ENCODE measurements at regions not wholly inside any gene's neighbourhood (a gene's known extent, or its start where the extent isn't known, plus 50 kb on each side); places are given as distances from the start of the nearest gene placed in this dataset.
"Not testable (repeated sequence)": the region's sequence is repeated elsewhere in the genome, so short reads cannot be mapped to it uniquely, and the experiment has no call there.

GRCh38 chr16:26665166-26665939 is 401.4 kb upstream of the C16orf82 start:
- no peak for DNase-seq

- DNase-seq = no peak
Observed at GRCh38 chr16:26666486-26666885, 400.2 kb upstream of the C16orf82 start.

DNA sequence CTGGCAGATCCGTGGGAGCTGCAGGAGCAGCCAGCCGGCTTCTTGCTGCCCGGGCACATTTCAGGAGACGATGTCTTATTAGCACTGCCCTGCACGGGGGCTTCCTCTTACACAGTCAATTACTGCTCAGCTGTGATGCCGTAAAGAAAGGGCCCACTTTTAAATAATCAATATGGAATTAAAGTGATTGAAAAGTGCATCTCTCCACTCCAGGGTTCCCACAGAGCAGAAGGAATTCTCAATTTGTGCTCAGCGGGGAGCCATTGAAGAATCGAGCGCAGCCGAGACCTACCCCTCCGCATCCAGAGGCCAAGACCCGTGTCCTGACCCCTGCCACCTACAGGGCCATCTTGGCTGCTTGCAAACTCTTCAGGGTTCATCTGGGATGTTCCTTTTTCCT is 399.4 kb upstream of the C16orf82 start:
- no peak for DNase-seq

DNA sequence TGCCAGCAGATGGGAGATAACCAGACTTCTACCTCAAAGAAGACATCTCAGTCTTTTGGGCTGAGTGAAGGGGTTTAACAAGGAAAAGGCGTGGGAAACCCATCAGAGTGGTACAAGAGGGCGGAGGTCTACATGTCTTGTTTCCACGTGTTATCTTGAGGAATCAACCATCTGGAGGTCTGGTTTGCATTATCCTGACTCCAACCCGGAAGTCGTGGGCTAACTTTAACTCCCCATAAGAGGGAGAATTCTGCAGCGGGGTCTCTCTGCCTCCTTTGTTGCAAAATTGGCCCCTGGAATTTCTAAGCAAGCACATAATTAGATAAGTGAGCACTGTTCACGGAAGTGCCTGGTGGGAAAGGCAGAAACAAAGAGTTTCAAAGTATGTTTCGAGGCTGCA is 398.7 kb upstream of the C16orf82 start:
- DNase-seq = no peak

DNA sequence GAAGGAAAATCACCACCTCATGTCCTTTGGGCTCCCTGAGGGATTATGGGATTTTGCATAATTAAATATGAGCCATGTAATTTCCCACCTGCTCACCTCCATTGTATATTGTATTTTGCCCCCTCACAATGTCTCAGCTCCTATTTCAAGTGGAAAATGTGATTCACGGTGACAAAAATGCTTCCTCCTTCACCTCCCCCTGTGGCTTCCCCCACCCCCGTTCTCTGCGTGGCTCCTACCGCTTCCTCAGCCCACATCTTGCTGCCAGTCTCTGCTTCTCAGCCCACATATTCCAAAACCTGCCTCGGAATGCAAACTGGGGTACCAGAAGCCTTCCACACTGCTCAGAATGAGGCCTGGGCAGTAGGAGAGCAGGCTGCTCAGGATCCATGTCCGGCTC is 394.5 kb upstream of the C16orf82 start:
- DNase-seq = no peak

GRCh38 chr16:26673011-26673410 is 393.7 kb upstream of the C16orf82 start:
- no peak for DNase-seq

DNA sequence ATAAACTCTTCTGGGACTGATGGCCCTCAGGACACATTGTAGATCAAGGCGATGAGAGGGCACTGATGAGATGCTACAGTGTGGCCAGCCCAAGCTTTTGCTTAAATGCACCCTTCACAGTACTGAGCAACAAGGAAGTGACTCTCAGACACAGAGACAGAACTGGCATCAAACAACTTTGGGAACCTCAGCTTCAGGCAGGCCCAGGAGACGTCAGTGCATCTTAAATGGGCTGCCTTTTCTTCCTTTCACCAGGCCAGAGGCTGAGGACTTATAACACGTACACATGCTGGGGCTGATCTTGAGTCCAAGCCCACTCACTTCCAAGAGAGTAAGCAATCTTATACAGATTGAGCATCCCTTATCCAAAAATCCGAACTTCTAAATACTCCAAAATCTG is 386.1 kb upstream of the C16orf82 start:
- DNase-seq = no peak

DNA sequence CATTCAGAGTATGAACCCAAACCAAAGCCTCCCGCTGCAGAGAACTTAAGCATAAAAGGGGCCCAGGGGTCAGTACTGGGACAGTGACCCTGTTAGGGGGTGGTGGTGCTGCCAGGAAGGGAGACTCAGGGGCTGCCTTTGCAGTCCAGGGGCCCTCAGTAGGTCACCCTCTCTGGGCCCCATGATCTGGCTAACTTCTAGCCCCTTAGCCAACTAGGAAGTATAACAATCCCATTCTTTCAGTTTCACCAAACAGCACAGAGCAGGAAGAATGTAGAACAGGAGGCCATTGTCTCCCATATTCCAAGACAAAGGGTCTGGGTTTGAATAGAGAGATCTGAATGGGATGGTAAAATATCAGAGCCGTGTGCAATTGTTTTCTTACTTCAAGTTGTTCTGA is 378.6 kb upstream of the C16orf82 start:
- DNase-seq = no peak

DNA sequence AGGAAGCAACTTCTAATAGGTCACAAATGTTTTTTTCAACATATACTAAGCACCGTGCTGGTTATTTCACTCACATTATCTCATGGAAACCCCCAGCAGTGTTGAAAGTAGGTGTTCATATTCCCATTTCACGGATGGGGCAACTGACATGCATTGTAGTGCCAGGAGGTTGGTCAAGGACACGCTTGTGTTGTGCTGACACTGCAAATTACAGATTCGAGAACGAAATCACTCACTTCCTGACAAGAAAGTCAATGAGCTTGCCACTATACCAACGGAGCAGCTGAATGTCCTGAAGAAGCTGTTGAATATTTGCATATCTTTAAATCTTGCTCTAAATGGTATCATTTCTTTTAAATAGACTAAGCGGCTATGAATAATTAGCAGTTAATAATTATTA is 378.0 kb upstream of the C16orf82 start:
- no peak for DNase-seq

DNA sequence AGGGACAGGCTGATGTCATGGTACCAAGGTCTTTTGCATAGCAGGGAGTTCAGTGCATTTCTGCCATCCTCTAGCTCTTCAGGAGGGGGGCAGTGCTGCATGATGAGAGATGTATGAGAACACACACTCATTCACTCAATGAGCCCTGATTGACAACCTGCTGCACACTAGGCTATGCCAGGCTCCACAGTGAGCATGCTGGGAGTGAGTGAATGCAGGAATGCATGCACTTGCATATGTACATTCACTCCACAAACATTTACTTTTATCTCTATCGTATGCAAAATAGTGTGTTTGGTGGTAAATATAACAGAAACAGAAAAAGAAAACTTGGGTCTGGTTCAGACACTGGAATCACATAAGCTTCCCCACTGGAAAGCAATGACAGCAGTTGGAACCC is 374.1 kb upstream of the C16orf82 start:
- DNase-seq = no peak

- DNase-seq = no peak
Observed at GRCh38 chr16:26697807-26698206, 368.9 kb upstream of the C16orf82 start.

DNA sequence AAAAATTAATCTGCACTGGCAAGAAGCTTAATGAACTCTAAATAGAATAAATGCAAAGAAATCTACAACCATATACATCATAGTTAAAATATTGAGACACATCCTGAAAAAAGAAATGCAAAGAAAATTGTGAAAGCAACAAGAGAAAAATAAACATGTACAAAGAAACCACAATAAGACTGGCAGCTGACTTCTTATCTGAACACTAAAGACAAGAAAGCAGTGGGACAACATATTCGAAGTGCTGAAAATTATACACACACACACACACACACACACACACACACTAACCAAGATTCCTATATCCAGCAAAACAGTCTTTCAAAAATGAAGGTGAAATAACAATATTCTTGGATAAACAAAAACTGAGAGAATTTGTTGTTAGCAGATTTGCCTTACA is 366.5 kb upstream of the C16orf82 start:
- no peak for DNase-seq

GRCh38 chr16:26701243-26701886 is 365.4 kb upstream of the C16orf82 start:
- DNase-seq = no peak

DNA sequence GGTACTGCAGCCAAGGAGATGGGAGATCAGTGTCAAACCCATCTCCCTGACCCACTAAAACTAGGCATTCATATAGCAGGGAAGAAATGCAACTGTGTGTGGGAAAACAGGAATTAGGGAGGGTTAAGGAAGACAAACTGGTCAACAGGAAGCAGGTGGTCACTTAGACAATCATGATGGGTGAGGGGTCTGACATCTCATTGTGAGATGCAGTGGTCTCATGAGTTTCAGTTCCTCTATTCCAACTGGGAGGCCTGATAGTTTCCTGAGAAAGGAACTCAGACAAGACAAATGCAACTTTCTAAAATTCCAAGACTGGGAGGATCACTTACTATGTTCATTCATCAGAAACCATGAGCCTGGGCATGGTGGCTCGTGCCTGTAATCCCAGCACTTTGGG is 361.4 kb upstream of the C16orf82 start:
- DNase-seq = no peak

DNA sequence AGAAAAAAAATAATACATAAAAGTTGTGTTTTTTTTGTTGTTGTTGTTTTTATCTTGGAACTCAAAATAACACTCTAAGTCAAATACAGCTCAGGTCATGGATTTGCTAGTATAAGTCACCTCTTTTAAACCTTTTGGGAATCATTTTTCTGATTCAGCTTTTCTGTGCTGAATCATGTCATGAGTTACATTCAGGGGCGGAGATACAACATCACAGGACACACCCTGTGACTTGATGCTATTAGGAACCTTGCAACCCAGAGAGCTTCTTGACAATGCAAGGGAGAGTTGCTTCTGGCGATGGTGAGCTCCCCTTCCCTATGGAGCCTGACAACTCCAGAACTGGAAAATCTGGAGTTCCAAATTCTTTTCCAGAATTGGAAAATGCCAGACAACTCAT is 358.3 kb upstream of the C16orf82 start:
- no peak for DNase-seq

DNA sequence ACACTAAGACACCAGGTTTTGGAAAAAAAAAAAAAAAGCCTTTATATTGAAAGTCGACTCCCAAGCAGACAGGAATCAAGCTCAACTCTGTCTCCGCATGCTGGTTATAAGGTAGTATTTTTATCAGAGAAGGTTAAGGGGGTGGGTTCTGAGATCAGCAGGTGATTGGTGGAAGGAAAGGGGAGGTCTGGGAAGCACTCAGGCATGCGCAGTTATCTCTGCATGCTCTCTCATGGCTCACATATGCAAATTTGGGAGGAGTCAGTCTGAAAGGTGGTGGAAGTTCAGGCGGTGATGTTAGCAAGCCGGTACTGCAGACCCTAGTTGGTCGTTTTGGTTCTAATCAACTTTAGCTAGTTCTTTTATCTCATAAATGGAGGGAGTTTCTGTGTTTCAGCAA is 357.6 kb upstream of the C16orf82 start:
- no peak for DNase-seq

DNA sequence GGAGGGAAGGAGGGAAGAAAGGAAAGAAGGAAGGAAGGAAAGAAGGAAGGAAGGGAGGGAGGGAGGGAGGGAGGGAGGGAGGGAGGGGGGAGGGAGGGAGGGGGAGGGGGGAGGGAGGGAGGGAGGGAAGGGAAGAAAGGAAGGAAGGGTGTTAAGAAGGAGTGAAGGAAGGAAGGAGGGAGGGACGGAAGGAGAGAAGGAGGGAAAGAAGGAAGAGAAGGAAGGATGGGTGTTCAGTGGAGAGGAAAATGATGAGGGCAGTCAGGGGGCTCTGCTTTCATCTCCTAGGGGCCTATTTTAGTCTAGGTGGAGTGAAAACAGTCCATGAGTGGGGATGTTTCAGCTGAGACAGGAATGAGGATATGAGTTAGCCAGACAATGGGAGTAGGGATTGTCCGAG is 357.0 kb upstream of the C16orf82 start:
- no peak for DNase-seq

DNA sequence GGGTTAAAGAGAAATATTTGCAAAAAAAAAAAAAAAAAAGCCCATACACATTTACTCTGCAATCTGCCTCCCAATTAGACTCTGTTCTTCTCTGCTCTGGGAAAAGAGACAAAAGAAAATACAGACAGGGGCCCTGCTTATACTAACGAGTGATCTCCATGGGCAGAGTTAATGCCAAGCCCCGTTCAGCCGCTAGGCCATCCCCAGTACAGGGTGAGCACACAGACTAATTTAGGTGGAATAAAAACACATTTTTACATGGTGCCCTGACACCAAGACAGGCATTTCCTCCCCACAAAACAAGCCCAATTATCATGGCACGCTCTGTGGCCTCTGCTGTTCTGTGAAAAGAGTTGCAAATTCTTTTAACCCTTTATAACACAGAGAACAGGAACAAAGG is 356.3 kb upstream of the C16orf82 start:
- no peak for DNase-seq

DNA sequence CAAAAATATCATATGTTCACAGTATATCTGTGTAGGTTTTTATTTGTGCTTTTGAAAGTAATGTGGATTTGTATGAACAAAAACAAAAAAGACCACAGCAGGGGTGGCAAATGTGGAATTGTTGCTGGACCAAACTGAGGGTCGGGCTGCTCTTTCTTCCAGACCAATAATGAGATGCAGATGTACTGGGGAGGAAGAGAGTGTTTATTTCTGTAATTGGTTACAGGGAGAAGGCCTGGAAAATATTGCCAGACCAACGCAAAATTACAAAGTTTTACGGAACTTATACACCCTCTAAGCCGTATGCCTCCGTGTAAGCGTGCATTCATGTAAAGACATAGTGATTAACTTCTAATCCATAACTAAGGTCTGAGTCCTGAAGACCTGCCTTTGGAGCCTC is 353.9 kb upstream of the C16orf82 start:
- no peak for DNase-seq

- no peak for DNase-seq
Observed at GRCh38 chr16:26715969-26716368, 350.8 kb upstream of the C16orf82 start.

DNA sequence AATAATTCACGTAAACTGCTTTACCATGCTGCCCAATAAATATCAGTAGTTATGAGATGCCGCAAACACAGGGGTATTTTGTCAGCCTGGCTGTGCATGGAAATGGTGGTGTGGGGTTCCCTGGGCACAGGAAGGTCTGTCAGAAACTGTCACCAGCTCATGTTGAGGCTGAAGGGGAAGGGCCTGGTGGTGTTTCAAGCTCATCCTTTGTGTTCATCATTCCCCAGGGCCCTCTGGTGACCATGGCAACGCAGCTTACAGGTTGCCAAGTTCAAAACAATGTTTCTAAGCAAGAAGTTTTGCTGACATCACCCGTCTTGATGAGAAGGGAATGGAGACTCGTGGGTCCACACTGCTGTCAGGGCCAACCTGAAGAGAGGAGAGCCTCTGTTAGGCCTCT is 348.9 kb upstream of the C16orf82 start:
- no peak for DNase-seq

- no peak for DNase-seq
Observed at GRCh38 chr16:26721290-26721689, 345.4 kb upstream of the C16orf82 start.

DNA sequence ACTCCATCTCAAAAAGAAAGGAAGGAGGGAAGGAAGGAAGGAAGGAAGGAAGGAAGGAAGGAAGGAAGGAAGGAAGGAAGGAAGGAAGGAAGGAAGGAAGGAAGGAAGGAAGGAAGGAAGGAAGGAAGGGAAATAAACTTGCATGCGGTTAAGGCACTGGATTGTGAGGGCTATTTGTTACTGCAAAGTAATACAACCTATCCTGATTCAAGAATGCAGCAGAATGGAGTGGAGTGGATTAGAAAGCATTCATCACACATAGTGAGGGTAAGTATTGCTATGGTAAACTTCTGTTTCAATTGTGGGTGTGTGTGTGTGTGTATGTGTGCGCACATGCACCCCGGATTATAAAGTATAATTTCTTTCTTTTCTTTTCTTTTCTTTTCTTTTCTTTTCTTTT is 344.8 kb upstream of the C16orf82 start:
- not testable (repeated sequence) for DNase-seq

GRCh38 chr16:26724189-26724588 is 342.5 kb upstream of the C16orf82 start:
- no peak for DNase-seq

GRCh38 chr16:26727848-26728247 is 338.9 kb upstream of the C16orf82 start:
- DNase-seq = no peak
